ENCODE measurements at regions not wholly inside any gene's neighbourhood (a gene's known extent, or its start where the extent isn't known, plus 50 kb on each side); places are given as distances from the start of the nearest gene placed in this dataset.

GRCh38 chr2:167900435-167901114 is 346.8 kb downstream of the STK39 start:
- H3K4me3 ChIP-seq (ENCODE audit: low read length): no peak overlapping the region
- H3K27me3 ChIP-seq (replicated peaks; ENCODE audit: control insufficient read depth, insufficient read depth, low read length): peaks cover 3% of the 10 kb centered on the region
- no peaks in the 10 kb centered on the region for H3K4me1 ChIP-seq (ENCODE audit: control insufficient read depth, insufficient read depth, low read length)
- no peak overlapping the region for H3K9ac ChIP-seq (ENCODE audit: low read length)
- H3K36me3 ChIP-seq (ENCODE audit: control insufficient read depth, insufficient read depth, low read length, severe bottlenecking): no peaks in the 10 kb centered on the region
- no peaks in the 10 kb centered on the region for H3K9me3 ChIP-seq (ENCODE audit: control insufficient read depth, low read length)
- no peak for DNase-seq (ENCODE audit: low read depth)

- Histone ChIP-seq H3K9ac (ENCODE audit: low read length) (no peak overlapping the region), H3K27me3 (replicated peaks; ENCODE audit: control insufficient read depth, insufficient read depth, low read length) (no peaks in the 10 kb centered on the region), H3K4me3 (ENCODE audit: low read length) (no peak overlapping the region), H3K36me3 (ENCODE audit: control insufficient read depth, insufficient read depth, low read length, severe bottlenecking) (no peaks in the 10 kb centered on the region), H3K9me3 (ENCODE audit: control insufficient read depth, low read length) (no peaks in the 10 kb centered on the region), H3K4me1 (ENCODE audit: control insufficient read depth, insufficient read depth, low read length) (no peaks in the 10 kb centered on the region)
- no peak for DNase-seq (ENCODE audit: low read depth)
Observed at GRCh38 chr2:167898340-167898739, 349.1 kb downstream of the STK39 start.

DNA sequence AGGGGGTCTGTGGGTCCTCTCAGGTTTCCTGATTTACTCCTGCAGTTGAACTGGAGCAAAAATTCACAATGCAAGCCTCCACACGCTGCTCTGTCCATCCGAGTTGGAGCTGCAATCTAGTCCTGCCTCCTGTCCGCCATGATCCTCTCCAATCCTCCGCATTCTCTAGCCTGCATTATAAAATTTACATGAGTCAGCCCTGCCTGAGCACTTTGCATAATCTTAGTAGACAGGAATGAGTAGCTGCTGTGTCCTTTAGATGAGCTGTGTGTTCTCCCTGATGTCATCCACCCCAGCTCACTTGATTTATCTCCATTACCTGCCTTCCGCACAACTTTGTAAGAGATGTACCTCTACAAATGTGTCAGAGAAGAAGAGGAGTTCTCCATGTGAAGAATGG is 355.6 kb downstream of the STK39 start:
- Histone ChIP-seq H3K4me1 (ENCODE audit: control insufficient read depth, insufficient read depth, low read length) (no peaks in the 10 kb centered on the region), H3K36me3 (ENCODE audit: control insufficient read depth, insufficient read depth, low read length, severe bottlenecking) (no peaks in the 10 kb centered on the region), H3K4me3 (ENCODE audit: low read length) (no peak overlapping the region), H3K9ac (ENCODE audit: low read length) (no peak overlapping the region), H3K9me3 (ENCODE audit: control insufficient read depth, low read length) (peaks cover 3% of the 10 kb centered on the region), H3K27me3 (replicated peaks; ENCODE audit: control insufficient read depth, insufficient read depth, low read length) (no peaks in the 10 kb centered on the region)
- DNase-seq (ENCODE audit: low read depth): no peak

- Histone ChIP-seq H3K36me3 (ENCODE audit: control insufficient read depth, insufficient read depth, low read length, severe bottlenecking) (no peaks in the 10 kb centered on the region), H3K4me1 (ENCODE audit: control insufficient read depth, insufficient read depth, low read length) (no peaks in the 10 kb centered on the region), H3K4me3 (ENCODE audit: low read length) (no peak overlapping the region), H3K27me3 (replicated peaks; ENCODE audit: control insufficient read depth, insufficient read depth, low read length) (no peaks in the 10 kb centered on the region), H3K9ac (ENCODE audit: low read length) (no peak overlapping the region), H3K9me3 (ENCODE audit: control insufficient read depth, low read length) (peaks cover 3% of the 10 kb centered on the region)
- DNase-seq (ENCODE audit: low read depth): no peak
Observed at GRCh38 chr2:167890739-167891138, 356.7 kb downstream of the STK39 start.

- no peaks in the 10 kb centered on the region for H3K9me3 ChIP-seq (ENCODE audit: control insufficient read depth, low read length)
- H3K27me3 ChIP-seq (replicated peaks; ENCODE audit: control insufficient read depth, insufficient read depth, low read length): no peaks in the 10 kb centered on the region
- no peaks in the 10 kb centered on the region for H3K36me3 ChIP-seq (ENCODE audit: control insufficient read depth, insufficient read depth, low read length, severe bottlenecking)
- H3K4me1 ChIP-seq (ENCODE audit: control insufficient read depth, insufficient read depth, low read length): no peaks in the 10 kb centered on the region
- no peak overlapping the region for H3K9ac ChIP-seq (ENCODE audit: low read length)
- no peak for DNase-seq (ENCODE audit: low read depth)
- no peak overlapping the region for H3K4me3 ChIP-seq (ENCODE audit: low read length)
Observed at GRCh38 chr2:167880415-167880814, 367.0 kb downstream of the STK39 start.

DNA sequence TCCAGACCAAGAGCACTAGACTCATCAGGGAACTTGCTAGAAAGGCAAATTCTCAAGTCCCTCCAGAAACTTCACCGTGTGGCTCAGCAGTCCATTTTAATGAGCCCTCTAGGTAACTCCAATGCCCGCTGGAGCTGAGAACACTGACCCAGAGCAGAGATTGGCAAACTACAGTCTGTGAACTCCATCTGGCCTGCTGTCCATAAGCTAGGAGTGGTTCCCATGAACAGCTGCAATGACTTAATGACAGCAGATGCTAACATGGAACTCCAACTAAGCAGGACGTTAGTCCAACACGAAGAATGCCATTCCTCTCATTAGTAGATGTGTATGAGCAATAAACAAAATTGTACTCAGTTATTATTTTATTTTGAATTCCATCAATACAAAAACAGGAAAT is 371.9 kb downstream of the STK39 start:
- Histone ChIP-seq H3K9me3 (ENCODE audit: control insufficient read depth, low read length) (no peaks in the 10 kb centered on the region), H3K27me3 (replicated peaks; ENCODE audit: control insufficient read depth, insufficient read depth, low read length) (no peaks in the 10 kb centered on the region), H3K36me3 (ENCODE audit: control insufficient read depth, insufficient read depth, low read length, severe bottlenecking) (no peaks in the 10 kb centered on the region), H3K4me1 (ENCODE audit: control insufficient read depth, insufficient read depth, low read length) (no peaks in the 10 kb centered on the region), H3K4me3 (ENCODE audit: low read length) (no peak overlapping the region), H3K9ac (ENCODE audit: low read length) (no peak overlapping the region)
- DNase-seq (ENCODE audit: low read depth): no peak

GRCh38 chr2:167874812-167875211 is 372.6 kb downstream of the STK39 start:
- H3K27me3 ChIP-seq (replicated peaks; ENCODE audit: control insufficient read depth, insufficient read depth, low read length): no peaks in the 10 kb centered on the region
- no peaks in the 10 kb centered on the region for H3K36me3 ChIP-seq (ENCODE audit: control insufficient read depth, insufficient read depth, low read length, severe bottlenecking)
- DNase-seq (ENCODE audit: low read depth): no peak
- no peaks in the 10 kb centered on the region for H3K4me1 ChIP-seq (ENCODE audit: control insufficient read depth, insufficient read depth, low read length)
- H3K9me3 ChIP-seq (ENCODE audit: control insufficient read depth, low read length): no peaks in the 10 kb centered on the region
- H3K9ac ChIP-seq (ENCODE audit: low read length): no peak overlapping the region
- no peak overlapping the region for H3K4me3 ChIP-seq (ENCODE audit: low read length)

- H3K27me3 ChIP-seq (replicated peaks; ENCODE audit: control insufficient read depth, insufficient read depth, low read length): no peaks in the 10 kb centered on the region
- no peak for DNase-seq (ENCODE audit: low read depth)
- no peaks in the 10 kb centered on the region for H3K4me1 ChIP-seq (ENCODE audit: control insufficient read depth, insufficient read depth, low read length)
- H3K9me3 ChIP-seq (ENCODE audit: control insufficient read depth, low read length): no peaks in the 10 kb centered on the region
- no peak overlapping the region for H3K4me3 ChIP-seq (ENCODE audit: low read length)
- no peak overlapping the region for H3K9ac ChIP-seq (ENCODE audit: low read length)
- H3K36me3 ChIP-seq (ENCODE audit: control insufficient read depth, insufficient read depth, low read length, severe bottlenecking): no peaks in the 10 kb centered on the region
Observed at GRCh38 chr2:167871286-167871685, 376.1 kb downstream of the STK39 start.

- no peaks in the 10 kb centered on the region for H3K4me1 ChIP-seq (ENCODE audit: control insufficient read depth, insufficient read depth, low read length)
- no peaks in the 10 kb centered on the region for H3K9me3 ChIP-seq (ENCODE audit: control insufficient read depth, low read length)
- DNase-seq (ENCODE audit: low read depth): no peak
- H3K27me3 ChIP-seq (replicated peaks; ENCODE audit: control insufficient read depth, insufficient read depth, low read length): no peaks in the 10 kb centered on the region
- H3K9ac ChIP-seq (ENCODE audit: low read length): no peak overlapping the region
- H3K36me3 ChIP-seq (ENCODE audit: control insufficient read depth, insufficient read depth, low read length, severe bottlenecking): no peaks in the 10 kb centered on the region
- H3K4me3 ChIP-seq (ENCODE audit: low read length): no peak overlapping the region
Observed at GRCh38 chr2:167869200-167869599, 378.2 kb downstream of the STK39 start.

DNA sequence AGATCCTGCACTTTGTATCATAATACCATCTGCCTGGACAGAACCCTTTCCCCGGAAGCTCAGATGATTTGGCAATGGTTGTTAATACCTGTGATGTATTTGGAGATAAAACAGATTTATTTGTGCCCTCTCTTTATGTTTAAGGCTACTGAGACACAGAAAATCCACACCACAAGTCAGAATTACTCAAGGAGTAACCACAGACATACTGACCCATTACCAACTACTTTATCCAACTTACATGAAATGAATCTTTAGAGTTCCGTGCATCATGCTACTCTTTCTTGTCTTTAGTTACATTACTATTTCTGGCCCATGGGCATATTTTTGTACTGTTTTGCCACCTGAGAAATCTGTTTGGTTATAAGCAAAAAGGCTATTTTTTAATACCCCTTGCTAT is 384.0 kb downstream of the STK39 start:
- no peak for DNase-seq (ENCODE audit: low read depth)
- H3K9me3 ChIP-seq (ENCODE audit: control insufficient read depth, low read length): no peaks in the 10 kb centered on the region
- peaks cover 9% of the 10 kb centered on the region for H3K27me3 ChIP-seq (replicated peaks; ENCODE audit: control insufficient read depth, insufficient read depth, low read length)
- no peak overlapping the region for H3K9ac ChIP-seq (ENCODE audit: low read length)
- H3K36me3 ChIP-seq (ENCODE audit: control insufficient read depth, insufficient read depth, low read length, severe bottlenecking): no peaks in the 10 kb centered on the region
- H3K4me1 ChIP-seq (ENCODE audit: control insufficient read depth, insufficient read depth, low read length): no peaks in the 10 kb centered on the region
- H3K4me3 ChIP-seq (ENCODE audit: low read length): no peak overlapping the region

DNA sequence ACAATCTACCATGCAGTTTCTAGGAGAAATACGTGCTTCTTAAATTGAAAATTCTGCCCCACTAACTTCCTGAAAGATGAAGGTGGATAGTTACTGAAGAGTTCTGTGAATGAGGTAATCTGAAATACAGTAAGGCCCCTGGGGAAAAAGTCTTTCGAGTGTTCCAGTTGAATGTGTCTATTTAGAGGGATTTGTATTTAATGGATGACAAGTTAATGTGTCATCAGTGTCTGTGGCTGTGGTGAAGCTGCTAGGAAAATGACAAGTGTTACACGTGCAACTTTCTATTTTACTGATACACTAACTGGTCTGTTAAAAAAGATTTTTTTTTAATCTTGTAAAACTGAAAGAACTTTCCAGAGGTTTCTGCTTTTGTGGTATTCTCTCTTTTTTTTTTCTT is 384.6 kb downstream of the STK39 start:
- Histone ChIP-seq H3K36me3 (ENCODE audit: control insufficient read depth, insufficient read depth, low read length, severe bottlenecking) (no peaks in the 10 kb centered on the region), H3K27me3 (replicated peaks; ENCODE audit: control insufficient read depth, insufficient read depth, low read length) (peaks cover 9% of the 10 kb centered on the region), H3K4me1 (ENCODE audit: control insufficient read depth, insufficient read depth, low read length) (no peaks in the 10 kb centered on the region), H3K9ac (ENCODE audit: low read length) (no peak overlapping the region), H3K9me3 (ENCODE audit: control insufficient read depth, low read length) (no peaks in the 10 kb centered on the region), H3K4me3 (ENCODE audit: low read length) (no peak overlapping the region)
- no peak for DNase-seq (ENCODE audit: low read depth)

DNA sequence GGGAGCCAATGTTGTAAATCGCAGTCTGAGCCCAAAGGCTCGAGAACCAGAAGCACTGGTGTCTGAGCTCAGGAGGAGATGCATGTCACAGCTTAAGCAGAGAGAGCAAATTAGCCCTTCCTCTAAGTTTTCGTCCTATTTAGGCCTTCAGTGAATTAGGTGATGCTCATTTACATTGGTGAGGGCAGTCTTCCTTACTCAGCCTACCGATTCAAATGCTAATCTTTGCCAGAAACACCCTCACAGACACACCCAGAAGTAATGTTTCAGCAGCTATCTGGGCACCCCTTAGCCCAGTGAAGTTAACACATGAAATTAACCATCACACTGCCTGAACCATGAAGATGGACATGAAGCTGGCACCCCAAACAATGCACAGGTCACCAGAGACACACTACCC is 385.1 kb downstream of the STK39 start:
- Histone ChIP-seq H3K9me3 (ENCODE audit: control insufficient read depth, low read length) (no peaks in the 10 kb centered on the region), H3K9ac (ENCODE audit: low read length) (no peak overlapping the region), H3K4me1 (ENCODE audit: control insufficient read depth, insufficient read depth, low read length) (no peaks in the 10 kb centered on the region), H3K27me3 (replicated peaks; ENCODE audit: control insufficient read depth, insufficient read depth, low read length) (peaks cover 9% of the 10 kb centered on the region), H3K4me3 (ENCODE audit: low read length) (no peak overlapping the region), H3K36me3 (ENCODE audit: control insufficient read depth, insufficient read depth, low read length, severe bottlenecking) (no peaks in the 10 kb centered on the region)
- no peak for DNase-seq (ENCODE audit: low read depth)

Data from adipocyte (in vitro differentiated cells).